Endometrial microvascular endothelial cells (primary cell): ENCODE measurements at regions not wholly inside any gene's neighbourhood (a gene's known extent, or its start where the extent isn't known, plus 50 kb on each side); places are given as distances from the start of the nearest gene placed in this dataset.

Experiments
- in situ Hi-C: cut with HindIII; loops from 2 replicates; pipeline ENCODE4 v1.10.0; 2017; ENCODE audit warnings: low sequenced_read_pairs, low pct_unique_long_range_greater_than_20kb; ENCODE audit errors: inconsistent ontology term

DNA sequence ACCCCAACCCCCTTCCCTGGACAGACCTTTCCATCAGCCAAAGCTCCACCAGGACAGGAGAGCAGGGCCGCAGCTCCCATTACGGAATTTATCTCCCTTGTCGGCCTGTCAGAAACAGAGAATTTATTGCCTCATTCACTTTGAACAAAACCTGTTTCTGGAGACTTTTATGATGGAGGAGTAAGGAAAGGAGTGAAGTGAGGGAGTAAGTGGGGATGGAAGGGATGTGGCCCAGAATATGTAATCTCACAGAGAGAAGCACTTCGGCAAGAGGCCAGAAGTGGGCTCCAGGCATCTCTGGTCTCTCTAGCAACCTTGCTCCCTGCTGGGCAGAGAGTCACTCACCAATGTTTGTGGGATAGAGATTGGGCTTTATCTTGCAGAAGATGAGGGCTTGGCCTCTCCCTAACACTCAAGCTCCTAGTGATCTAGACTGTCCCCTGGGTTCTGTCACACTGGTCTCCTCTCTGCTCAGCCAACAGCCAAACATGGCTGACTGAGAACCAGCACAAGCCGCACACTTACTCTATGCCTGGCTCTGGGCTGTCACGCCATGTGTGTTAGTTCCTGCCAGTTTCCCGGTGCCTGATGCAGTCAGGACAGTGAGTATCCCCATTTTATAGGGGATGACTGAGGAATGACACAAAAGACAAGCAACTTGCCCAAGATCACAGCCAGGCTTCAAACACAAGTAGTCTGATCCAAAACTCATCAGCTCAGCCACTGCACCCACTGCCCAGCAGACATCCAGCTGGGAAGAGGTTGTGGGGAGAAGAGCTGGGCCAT lies 149.4 kb upstream of the ZMIZ1 start:
- in situ Hi-C loops, result no loop called here

- in situ Hi-C loops, result no loop called here
Observed at GRCh38 chr10:78920011-78920410, 148.8 kb upstream of the ZMIZ1 start.

DNA sequence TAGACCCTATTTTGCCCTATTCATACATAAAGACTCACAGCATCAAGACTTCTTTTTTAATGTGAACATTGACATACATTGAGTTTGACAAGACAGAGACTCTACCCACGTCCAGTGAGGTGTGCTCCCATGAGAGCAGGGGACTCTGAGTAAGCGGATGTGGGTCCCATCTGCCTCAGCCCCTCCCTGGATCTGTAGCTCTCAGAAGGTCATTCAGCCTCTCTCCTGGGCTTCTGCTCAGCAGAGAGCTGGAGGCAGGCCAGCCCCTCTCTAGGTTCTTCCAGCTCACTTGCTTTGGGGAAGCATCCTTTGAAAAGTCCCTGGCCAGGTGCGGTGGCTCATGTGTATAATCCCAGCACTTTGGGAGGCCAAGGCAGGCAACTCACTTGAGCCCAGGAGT lies 146.9 kb upstream of the ZMIZ1 start:
- in situ Hi-C loops, result no loop called here

DNA sequence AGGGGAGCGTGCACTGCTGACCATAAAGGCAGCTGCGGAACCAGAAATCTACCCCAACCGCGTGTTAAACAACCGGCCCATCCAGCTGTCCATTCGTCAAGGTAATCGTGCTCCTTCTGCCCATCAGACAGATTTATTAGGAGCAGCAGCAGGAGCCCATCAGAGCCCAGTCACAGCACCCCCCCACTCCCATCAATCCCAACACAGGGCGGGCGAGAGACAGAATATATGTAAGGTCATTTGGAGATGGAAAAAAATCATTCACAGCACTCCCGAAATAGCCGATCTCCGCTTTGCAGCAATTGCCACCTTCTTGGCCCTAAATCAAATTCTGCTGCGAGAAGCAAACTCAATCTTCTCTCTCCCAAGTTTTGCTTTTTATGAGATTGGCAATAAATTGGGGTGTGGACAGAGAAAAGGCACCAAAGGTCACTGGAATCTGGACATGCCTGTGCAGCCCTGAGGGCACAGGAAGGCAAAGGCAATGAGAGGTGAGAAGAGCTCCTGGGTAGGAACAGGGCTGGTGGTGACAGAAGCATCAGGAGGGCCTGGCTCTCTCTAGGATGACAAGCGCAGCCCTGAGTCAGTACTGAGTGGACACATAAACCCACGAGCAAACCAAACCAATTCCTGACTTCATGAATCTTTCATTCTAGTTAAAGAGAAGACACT lies 145.0 kb upstream of the ZMIZ1 start:
- in situ Hi-C loops, result no loop called here

DNA sequence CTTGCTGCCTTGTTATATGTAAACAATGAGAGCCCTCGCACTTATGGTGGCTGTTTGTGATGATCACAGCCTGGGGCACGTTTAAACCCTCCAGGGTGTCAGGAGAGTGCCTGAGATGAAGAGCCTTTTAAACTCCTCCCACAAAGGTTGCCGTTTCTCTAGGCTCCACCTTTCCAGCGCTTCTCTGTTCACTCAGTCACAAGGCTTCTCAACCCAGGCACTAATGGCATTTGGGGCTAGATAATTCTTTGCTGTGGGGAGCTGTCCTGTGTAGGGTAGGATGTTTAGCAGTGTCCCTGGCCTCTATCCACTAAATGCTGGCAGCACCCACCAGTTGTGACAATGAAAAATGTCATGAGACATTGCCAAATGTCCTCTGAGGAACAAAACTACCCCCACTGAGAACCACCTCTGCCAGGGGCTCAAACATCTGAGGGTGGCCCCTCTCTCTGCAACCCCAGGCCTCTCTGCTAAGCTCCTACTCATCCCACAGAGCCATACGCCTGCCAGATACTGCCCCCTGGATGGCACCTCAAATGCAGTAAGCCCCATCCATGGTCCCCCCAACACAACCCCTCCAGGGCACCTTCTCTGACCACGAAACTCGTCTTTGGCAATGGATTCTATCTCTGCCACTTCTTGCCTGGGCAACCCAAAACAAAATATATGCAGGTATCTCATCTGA lies 144.3 kb upstream of the ZMIZ1 start:
- in situ Hi-C loops, result no loop called here

DNA sequence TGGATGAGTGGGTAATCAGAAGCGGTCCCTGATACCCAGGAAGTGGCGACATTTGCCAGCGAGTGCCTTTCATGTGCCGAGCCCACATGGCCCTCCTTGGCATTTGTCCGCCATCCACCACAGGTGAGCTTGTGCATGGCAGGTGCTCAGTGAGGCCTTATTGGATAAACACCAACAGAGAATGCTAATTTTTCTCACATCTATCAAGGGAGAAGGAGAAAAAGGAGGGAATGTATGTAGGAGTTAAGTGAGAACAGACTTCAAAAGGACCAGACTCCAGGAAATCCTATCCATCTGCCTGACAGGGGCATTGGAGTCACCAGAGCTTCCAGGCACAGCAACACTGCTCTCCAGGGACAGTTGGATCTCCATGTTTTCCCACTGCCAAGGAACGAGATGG lies 143.5 kb upstream of the ZMIZ1 start:
- in situ Hi-C loops, result no loop called here

GRCh38 chr10:78925800-78926319 lies 142.9 kb upstream of the ZMIZ1 start:
- in situ Hi-C loops, result no loop called here

DNA sequence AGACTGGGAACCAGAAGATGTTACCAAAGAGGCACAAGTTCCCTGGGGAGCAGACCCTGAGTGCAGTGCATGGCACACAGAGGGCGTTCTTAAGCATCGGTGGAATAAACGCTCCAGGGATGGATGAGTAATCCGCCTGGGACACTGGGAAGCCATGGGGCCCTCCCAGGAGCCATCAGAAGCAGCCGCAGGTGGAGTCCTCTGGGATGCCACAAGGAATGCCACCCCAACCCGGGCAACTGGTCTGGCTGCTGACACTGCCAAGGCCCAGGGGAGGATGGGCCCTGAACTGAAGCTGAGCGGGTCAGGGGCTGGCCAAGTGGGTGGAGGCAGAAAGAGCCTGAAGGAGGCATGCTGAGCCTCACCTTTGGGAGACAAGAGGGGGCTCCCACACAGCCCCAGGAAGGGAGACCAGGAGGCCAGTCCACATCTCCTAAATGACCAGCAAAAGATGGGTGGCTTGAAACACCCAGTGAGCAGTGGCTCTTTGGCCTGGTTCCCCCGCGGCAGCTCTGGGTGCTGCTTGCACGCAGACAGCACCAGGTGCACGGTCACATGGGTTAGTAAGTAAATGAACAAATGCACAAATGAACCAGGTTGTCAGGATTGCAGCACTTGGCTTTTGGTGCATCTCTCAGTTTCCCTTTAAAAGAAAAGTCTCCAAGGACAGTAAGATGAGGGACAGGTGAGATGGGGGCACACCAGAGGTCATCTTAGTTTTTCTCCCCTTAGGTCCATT lies 141.3 kb upstream of the ZMIZ1 start:
- in situ Hi-C loops, result no loop called here

DNA sequence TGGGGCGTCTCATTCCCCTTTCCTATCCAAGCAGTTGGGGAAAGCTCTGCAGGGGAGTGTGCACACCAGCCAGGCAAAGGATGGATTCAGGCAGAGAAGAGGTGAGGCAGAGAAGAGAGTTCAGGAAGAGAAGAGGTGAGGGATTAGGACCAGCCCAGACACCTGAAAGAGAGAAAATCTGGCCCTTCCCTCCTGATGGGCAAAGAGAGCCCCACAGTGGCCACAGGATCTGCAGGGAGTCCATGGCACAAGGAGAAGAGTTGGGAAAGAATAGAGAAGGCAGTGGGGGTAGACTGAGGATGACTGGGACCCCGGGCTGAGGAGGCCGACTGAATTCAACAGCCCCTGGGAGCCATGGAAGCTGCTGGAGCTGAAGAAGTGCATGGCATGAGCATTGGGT lies 140.4 kb upstream of the ZMIZ1 start:
- in situ Hi-C loops, result no loop called here

DNA sequence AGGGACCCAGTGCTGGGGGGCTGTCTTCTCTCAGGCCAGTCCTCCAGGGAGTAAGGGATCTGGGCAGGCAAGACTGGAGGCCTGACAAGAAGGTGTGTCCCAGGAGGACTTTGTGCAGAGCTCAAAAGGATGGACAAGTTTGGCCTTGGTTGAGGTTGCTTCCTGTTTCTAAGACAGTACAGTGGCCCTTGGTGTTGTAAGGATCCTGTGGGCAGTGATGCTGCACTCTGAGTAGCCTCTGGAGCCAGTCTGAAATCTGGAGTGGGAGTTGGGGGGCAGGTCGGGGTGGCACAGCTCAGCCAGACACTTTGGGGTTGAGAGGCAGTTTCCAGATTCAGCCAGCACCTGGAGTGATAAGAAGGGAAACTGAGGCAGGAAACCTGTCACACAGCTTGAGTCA lies 139.2 kb upstream of the ZMIZ1 start:
- in situ Hi-C loops, result no loop called here

DNA sequence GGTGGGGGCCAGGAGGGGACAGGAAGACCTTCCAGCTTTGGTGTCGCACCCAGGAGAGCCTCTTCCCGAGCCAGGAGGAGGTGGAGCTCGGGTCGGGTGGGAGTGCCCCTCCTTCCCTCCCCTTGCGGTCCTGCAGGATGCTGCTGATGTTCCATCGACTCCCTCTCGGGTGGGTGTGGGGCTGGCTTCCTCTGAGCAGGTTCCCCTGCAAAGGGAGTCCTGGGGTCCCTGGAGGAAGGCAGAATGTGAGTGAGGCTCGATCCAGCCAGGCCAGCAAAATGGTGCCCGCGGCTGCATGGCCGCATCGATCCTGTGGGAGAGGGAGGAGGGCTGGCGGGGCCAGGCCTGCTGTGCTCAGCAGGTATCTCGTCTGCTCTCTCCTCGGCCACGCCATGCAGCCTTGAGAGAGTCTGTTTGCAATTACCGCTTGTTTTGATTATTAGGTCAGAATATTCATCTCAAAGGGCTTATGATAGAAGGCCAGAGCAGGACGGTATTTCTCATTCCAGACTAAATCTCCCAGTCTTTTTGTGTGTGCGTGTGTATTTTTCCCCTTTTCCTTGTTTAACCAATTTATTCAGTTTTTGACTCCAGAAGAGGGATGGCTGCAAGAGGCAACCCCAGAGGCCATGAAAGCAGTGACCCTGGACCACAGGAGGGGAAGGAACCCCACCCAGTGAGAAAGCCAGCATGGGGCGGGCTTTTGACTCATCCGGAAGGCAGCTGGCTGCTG lies 137.3 kb upstream of the ZMIZ1 start:
- in situ Hi-C loops, result no loop called here

DNA sequence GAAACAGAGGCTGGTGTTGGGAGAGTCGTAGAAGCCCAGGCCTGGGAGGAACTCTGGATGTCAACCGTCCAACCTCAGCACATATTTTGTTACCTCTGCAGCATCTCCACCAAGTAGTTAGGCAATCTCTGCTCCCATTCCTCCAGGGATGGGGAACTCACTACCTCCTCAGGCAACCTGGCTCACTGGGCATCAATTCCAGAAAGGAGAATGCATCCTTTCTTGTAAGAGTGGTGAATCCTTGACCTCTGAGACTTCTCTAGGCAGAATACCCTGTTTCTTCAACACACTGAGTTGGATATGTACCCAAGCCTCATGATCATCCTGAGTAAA lies 136.7 kb upstream of the ZMIZ1 start:
- in situ Hi-C loops, result no loop called here

- in situ Hi-C loops, result no loop called here
Observed at GRCh38 chr10:78932861-78933260, 135.9 kb upstream of the ZMIZ1 start.

DNA sequence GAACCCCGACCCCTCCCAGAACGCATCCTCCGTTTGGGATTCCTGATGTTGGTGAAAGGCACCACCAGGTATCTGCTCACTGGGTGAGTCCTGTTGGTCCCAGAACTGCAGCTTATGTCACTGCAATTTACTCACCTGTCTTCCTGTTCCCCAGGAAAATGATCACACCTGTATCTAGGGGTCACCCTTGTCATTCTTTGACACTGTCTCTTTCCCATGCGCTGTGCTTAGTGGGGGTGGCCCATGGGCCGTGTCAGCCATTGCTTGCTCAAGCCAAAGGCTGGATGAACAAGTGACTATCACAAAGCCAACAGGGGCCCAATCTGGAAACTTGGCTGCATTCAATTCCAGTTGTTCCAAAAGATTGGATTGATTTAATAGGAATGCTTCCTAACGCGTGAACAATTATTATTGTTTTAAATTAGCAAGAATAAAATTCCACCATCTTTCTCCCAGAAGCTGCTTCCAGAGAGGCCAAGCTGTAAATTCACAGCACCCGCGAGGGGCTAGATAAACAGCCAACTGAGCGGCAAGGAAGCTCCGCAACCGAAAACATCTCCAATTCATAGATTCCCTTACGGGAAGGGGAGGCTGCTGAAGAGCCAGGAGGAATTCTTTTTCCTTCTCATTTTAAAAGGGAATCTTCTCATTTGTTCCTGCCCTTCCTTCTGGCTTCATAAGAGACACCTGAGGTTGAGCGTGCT lies 134.8 kb upstream of the ZMIZ1 start:
- in situ Hi-C loops, result no loop called here

DNA sequence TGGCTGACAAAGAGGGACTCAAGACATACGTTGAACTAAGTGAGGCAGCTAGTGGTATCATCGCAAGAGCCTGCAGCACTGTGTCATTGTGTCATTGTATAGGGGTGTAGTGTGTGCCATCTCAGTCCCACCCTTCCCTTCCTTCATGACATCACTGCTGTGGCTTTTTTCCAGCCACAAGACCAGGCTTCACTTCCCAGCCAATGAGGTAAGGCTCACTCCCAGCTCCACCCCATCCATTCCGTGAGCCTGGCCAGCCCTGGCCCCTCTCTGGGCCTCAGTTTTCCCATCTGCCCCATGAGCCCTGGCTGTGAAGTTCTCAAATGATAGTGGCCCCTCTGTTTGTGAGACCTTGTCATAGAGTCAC lies 134.3 kb upstream of the ZMIZ1 start:
- in situ Hi-C loops, result no loop called here

DNA sequence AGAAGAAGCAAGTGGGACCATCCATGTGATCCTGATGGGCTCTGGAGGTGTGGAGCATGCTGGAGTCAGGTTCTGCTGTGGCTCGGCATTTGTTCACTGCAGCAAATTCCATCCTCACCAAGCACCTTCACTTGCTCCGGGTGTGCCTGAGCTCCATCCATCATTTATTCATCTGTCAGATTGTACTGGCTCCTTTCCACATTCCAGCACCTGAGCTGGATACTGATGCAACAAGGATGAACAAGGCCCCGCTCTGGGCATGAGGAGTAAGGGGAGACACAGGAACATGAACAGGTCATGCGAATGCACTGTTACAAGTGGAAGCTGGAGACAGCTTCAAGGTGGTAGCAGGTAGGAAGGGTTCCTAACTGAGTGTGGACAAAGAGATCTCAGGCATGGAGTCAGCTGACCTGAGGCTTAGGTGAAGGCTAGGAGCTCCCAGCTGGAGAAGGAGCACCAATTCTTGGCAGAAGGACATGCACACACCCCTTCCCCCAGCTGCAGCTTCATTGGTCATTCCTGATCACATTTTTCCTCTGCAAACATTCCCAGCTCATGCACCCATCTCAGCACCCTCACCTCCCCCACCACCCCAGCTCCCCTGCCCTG lies 133.7 kb upstream of the ZMIZ1 start:
- in situ Hi-C loops, result no loop called here

- in situ Hi-C loops, result no loop called here
Observed at GRCh38 chr10:78935697-78936407, 132.9 kb upstream of the ZMIZ1 start.
